ENCODE measurements at regions not wholly inside any gene's neighbourhood (a gene's known extent, or its start where the extent isn't known, plus 50 kb on each side); places are given as distances from the start of the nearest gene placed in this dataset.

DNA sequence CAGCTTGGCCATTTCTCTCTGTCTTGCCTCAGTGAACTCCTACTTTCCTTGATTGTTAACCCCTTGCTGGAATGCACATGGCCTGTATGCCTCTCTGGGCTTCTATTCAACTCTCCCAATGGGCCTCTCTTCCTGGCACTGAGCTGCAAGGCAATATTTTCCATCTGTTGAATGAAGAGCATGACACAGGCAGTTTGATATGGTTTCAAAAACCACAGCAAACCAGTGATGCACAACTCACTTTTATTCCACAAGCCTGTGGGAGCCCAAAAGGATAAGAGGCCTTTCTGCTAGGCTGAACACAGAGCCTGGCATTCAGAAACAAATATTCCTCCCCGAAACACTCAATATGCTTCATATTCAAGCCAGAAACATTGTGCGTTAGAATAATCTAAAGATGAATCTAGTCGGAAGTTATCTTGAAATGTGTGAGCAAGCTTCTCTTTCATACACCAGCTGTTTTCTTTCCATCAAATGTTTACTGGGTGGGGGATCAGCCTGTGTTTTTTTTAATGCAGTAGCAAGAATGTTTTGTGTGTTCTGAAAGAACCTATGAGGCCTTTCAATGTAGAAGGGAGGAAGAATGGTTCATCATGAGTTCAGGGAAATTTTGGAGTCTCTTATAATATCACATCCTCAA lies 443.1 kb upstream of the SPRY2 start:
- no peak for TF ChIP-seq ELF4 (IDR thresholded peaks at IDR 0.05)
- TF ChIP-seq SP1 (IDR thresholded peaks at IDR 0.05) = no peak
- no peak for TF ChIP-seq SUZ12 (IDR thresholded peaks at IDR 0.05)
- no peak for TF ChIP-seq NFRKB (IDR thresholded peaks at IDR 0.05)
- no peak for TF ChIP-seq CTBP1 (IDR thresholded peaks at IDR 0.05; ENCODE audit: borderline replicate concordance)
- TF ChIP-seq FOXA1 (IDR thresholded peaks at IDR 0.05) = no peak
- no peak for TF ChIP-seq BHLHE40 (IDR thresholded peaks at IDR 0.05; ENCODE audit: borderline replicate concordance)
- no peak for TF ChIP-seq FOXM1 (IDR thresholded peaks at IDR 0.05; ENCODE audit: borderline replicate concordance)
- TF ChIP-seq L3MBTL2 (conservative IDR thresholded peaks at IDR 0.05) = no peak
- no peak for TF ChIP-seq HDGF (IDR thresholded peaks at IDR 0.05; ENCODE audit: borderline replicate concordance)
